ENCODE measurements at regions not wholly inside any gene's neighbourhood (a gene's known extent, or its start where the extent isn't known, plus 50 kb on each side); places are given as distances from the start of the nearest gene placed in this dataset.

DNA sequence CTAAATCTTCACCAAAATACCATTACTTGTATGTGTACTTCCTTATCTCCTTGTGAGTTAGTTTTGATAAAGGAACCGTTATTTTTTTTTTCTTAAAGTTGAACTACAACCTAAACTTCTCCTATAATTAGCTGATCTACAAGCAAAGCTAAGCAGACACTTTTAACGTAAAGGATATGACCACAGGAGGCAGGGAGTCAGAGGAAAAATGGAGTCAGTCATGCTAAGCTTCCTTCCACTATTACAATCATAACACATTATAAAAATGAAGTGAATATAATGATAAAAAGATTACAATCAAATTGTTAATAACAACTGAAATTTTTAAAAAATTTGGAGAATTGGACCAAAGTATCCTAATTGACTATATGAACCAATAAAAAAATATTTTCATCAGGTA lies 892.6 kb downstream of the KCNT2 start:
- TF ChIP-seq GATA2 (IDR thresholded peaks at IDR 0.05; ENCODE audit: low read depth, low read length) = no peak
- no peak for TF ChIP-seq GATA3 (IDR thresholded peaks at IDR 0.05; ENCODE audit: low read depth, low read length)

DNA sequence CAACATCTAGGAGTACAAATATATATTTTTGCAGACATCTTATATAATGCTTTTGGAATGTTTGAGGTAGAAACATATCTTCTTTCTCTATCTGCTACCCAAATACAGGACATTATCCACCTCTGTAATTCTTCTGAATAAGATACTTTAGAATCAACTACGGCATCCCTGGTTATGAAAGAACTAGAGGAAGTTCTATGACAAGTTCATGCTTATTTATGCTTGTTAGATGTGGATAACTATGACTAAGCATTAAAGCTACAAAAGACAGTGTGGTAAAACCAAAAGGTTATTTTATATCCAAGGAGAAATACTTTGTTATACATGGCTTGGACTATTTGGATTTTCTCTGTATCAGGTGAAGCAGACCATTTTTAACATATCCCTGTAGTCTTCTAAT lies 894.0 kb downstream of the KCNT2 start:
- no peak for TF ChIP-seq GATA3 (IDR thresholded peaks at IDR 0.05; ENCODE audit: low read depth, low read length)
- TF ChIP-seq GATA2 (IDR thresholded peaks at IDR 0.05; ENCODE audit: low read depth, low read length) = no peak

DNA sequence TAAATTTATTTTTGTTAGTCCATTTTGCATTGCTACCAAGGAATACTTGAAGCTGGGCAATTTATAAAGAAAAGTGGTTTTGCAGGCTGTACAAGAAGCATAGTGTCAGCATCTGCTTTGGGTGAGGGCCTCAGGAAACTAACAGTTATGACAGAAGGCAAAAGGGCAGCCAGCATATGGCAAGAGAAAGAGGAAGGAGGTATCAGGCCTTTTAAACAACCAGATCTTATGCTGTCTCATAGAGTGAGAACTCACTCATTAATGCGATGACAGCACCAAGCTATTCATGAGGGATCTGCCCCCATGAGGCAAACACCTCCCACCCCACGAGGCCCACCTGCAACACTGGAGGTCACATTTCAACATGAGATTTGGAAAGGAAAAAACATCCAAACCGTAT lies 898.4 kb downstream of the KCNT2 start:
- TF ChIP-seq GATA2 (IDR thresholded peaks at IDR 0.05; ENCODE audit: low read depth, low read length) (no peak), GATA3 (IDR thresholded peaks at IDR 0.05; ENCODE audit: low read depth, low read length) (no peak)

DNA sequence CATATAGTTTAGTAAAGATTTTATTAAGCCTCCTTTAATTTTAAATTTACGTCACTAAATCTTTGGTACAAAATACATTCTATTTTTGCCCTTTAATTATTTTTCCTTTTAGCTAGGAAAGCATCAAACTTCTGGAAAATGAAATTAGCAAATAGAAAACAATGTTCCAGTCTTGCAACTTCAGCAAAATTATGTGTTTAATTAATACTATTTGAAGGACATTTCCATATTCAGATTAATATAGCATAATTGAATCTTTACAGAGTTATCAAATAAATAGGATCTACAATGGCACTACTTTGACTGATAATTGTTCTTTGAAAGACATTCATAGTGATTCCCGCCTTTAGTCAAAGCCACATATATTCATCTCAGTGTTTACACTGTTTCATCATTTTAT lies 904.2 kb downstream of the KCNT2 start:
- TF ChIP-seq GATA2 (IDR thresholded peaks at IDR 0.05; ENCODE audit: low read depth, low read length) (no peak), GATA3 (IDR thresholded peaks at IDR 0.05; ENCODE audit: low read depth, low read length) (no peak)

DNA sequence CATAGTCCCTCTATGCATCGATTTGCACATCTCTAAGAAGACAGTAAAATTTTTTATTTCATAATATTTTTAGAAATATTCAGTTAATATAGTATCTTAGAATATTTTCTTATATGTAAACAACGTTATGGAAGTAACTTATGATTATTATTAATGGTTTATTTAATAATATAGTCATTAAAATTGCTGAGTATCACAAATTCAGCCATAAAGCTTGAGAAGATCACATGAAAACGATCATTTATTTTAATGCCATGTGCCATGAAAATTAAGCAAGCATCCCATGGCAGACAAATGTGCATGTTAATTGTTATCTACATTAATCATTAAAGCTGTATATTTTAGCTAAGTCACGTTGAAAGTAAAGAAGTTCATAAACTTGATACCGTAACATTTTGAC lies 907.1 kb downstream of the KCNT2 start:
- TF ChIP-seq GATA3 (IDR thresholded peaks at IDR 0.05; ENCODE audit: low read depth, low read length) (no peak), GATA2 (IDR thresholded peaks at IDR 0.05; ENCODE audit: low read depth, low read length) (no peak)

DNA sequence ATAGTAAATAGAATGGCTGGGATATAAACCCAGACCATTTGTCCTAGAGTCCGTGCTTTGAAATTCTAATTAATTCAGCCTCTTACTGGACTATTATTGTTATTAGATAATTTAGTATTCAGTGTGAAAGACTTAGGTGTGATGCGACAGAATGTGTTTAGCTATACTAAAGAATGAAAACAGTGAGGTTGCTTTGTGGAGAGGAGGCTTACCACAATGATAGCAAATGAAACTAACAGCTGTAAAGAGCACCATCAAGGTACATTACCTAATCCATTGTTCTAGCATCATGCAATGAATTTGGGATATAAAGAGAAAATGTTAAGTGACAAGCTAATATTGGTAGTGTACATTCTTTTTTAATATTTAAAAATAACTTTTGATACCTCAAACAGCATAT lies 911.1 kb downstream of the KCNT2 start:
- TF ChIP-seq GATA3 (IDR thresholded peaks at IDR 0.05; ENCODE audit: low read depth, low read length) (no peak), GATA2 (IDR thresholded peaks at IDR 0.05; ENCODE audit: low read depth, low read length) (no peak)

DNA sequence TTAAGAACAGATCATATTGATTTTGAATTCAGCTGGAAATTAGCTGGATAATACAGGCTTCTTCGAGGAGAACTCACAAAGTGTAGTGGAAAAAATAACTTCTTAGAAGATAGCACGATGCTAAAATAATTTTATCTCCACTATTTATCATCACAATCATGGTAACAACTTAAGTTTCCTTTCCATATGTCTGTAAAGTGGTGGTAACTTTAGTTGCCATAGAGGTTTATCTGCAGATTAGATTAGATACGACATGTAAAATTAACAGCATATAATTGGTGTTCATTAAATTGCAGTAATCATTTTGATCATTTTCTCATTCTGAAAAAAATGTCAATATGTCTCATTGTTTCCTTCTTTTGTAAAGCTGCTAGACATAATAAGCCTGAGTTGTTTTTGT lies 921.5 kb downstream of the KCNT2 start:
- TF ChIP-seq GATA2 (IDR thresholded peaks at IDR 0.05; ENCODE audit: low read depth, low read length) = no peak
- TF ChIP-seq GATA3 (IDR thresholded peaks at IDR 0.05; ENCODE audit: low read depth, low read length) = peak; percentile 63

DNA sequence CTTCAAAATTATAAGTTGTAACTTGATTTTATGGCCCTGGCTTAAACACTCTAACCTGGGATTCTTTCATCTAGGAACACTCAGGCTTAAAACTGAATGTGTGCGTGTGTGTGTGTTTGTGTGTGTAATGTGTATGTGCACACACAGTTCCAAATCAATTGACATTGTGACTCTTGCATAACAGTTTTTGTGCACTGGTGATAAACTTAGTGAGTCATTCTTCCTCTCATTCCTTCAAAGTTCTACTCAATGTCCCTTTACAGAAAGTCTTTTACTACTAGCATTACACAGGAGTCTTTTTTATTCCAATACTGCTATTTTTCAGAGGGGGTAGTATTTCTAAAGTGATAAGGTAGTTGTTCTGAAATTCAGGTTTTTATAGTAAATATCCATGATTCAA lies 943.6 kb downstream of the KCNT2 start:
- TF ChIP-seq GATA3 (IDR thresholded peaks at IDR 0.05; ENCODE audit: low read depth, low read length) (no peak), GATA2 (IDR thresholded peaks at IDR 0.05; ENCODE audit: low read depth, low read length) (no peak)

DNA sequence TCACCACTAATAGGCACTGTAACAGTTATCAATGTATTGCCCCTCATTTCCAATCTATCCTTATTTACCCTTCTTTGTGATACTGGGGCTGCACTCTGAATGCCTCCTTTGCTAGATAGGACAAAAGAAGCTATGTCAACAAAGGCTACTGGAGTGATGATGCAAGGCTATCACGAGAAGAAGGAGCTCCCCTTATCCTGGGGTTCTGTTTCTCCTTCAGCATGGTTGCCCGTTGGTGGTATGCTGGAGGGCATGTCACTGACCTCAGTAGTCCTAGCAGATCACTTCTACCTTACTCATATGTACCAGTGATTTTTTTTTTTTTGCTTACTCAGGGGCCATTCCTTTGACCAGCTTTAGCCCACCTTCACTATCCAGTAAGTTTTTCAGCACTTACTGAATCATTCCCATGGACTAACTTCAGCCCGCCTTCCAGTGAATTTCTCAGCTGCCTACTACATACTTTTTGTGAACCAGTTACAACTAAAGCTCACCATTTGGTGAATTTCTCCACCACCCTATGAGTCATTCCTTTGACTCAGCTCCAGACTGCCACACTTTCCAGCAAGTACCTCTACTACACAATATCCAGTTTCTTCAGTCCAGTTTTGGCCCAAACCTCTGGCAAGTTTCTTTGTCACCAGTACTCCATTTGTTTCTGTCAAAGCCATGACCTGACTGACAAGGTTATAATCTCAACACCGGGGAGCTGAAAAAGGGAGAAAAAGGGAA lies 944.5 kb downstream of the KCNT2 start:
- TF ChIP-seq GATA2 (IDR thresholded peaks at IDR 0.05; ENCODE audit: low read depth, low read length) = no peak
- TF ChIP-seq GATA3 (IDR thresholded peaks at IDR 0.05; ENCODE audit: low read depth, low read length) = no peak

DNA sequence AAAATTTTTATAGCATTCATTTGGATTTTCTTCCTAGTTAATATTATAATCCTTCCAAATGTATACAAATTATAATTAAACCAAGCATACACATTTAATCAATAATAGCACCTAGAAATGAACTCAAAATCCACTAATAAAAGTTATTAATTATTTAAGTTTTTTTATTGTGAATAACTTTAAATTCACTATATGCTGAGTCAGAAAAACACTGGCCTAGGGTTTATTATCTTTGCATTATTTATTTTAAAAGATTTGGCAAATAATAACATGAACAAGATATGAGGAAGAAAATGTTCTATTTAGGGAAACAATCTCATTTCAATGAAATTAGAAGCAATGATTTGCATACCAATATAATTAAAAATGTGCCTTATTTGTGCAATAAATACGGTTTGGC lies 951.5 kb downstream of the KCNT2 start:
- TF ChIP-seq GATA3 (IDR thresholded peaks at IDR 0.05; ENCODE audit: low read depth, low read length) (no peak), GATA2 (IDR thresholded peaks at IDR 0.05; ENCODE audit: low read depth, low read length) (no peak)

DNA sequence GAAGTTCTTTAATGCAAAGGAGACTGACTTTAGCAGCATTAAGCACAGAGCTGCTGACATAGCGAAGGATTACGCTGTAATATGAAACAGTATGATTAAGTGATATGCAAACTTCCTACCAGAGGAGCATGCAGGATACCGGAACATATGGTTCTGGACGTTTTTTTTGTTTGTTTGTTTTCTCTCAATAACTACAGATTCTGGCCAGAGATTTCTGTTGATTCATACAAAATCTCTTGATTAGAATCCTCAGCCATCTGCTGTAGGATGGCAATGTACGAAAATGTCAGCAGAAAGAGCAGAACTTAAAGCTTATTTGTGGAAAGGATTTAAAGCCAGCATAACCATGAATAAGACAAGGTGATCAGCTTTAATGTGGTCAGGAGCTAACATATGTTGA lies 970.7 kb downstream of the KCNT2 start:
- TF ChIP-seq GATA3 (IDR thresholded peaks at IDR 0.05; ENCODE audit: low read depth, low read length) (no peak), GATA2 (IDR thresholded peaks at IDR 0.05; ENCODE audit: low read depth, low read length) (peak; percentile 44; the same call in 1 of the 2 replicates)

DNA sequence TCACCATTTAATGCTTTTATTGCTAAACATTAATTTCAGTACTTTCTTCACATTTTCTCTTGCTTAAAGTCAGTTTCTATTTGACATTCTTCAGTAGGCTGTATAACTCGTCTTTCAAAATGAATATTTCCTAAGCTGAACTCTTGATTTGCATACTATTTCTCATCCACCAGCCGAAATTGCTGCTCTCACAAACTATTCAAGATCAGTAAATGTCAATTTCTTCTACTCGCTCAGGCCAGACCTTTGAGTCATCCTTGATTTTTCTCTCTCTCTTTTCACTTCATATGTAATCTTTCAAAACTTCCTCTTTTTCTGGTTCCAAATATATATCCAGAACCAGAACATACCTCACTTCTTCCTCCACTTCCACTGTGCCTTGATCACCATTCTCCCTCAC lies 990.0 kb downstream of the KCNT2 start:
- TF ChIP-seq GATA3 (IDR thresholded peaks at IDR 0.05; ENCODE audit: low read depth, low read length) (no peak), GATA2 (IDR thresholded peaks at IDR 0.05; ENCODE audit: low read depth, low read length) (no peak)

DNA sequence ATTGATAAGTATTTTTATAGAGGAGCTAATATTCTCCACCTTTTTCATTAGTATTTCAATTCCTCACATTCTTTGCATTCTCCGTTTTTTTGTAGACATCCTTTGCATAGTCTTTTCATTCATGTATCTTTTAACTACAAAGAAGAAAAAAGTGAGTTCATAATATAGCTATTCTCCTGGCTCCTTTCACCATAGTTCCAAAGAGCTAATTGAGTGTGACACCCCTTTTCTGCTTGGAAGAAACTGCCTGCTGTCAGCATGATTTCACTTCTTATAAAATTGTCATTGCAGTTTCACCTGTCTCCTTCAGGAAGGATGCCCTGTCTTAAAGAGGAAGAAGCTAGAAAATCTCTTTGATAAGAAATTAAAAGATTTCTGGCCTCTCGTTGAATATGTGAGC lies 991.1 kb downstream of the KCNT2 start:
- no peak for TF ChIP-seq GATA2 (IDR thresholded peaks at IDR 0.05; ENCODE audit: low read depth, low read length)
- no peak for TF ChIP-seq GATA3 (IDR thresholded peaks at IDR 0.05; ENCODE audit: low read depth, low read length)

DNA sequence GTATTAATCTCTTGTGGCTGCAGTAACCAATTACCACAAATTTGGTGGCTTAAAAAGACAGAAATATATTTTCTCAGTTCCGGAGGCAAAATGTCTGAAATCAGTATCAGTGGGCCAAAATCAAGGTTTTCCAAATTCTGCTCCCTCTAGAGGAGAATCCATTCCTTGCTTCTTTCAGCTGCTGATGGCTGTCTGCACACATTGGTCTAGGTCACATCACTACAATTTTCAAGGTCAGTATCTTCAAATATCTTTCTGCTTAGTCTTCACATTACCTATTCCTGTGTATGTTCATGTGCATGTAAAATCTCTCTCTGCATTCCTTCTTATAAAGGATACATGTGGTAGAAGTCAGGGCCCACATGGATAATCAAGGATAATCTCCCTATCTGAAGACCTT lies 999.4 kb downstream of the KCNT2 start:
- no peak for TF ChIP-seq GATA2 (IDR thresholded peaks at IDR 0.05; ENCODE audit: low read depth, low read length)
- no peak for TF ChIP-seq GATA3 (IDR thresholded peaks at IDR 0.05; ENCODE audit: low read depth, low read length)

DNA sequence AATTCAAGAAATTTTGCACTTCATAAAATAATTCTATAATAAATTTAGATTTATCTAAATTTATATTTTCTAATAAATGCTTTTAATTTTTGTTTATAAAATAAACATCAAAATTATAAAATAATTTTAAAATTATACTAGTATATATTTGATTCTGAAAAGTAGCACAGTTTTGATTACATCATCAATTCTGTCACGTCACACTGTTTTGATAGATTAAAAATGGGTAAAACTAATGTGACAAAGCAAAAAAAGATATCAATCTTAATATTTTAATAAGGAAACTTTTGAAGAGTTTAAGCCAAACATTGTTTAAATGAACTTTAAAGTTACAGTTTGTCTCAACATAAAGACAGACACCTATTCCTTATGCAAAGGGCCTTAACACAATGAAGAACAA lies 1001.8 kb downstream of the KCNT2 start:
- TF ChIP-seq GATA3 (IDR thresholded peaks at IDR 0.05; ENCODE audit: low read depth, low read length) = no peak
- no peak for TF ChIP-seq GATA2 (IDR thresholded peaks at IDR 0.05; ENCODE audit: low read depth, low read length)

DNA sequence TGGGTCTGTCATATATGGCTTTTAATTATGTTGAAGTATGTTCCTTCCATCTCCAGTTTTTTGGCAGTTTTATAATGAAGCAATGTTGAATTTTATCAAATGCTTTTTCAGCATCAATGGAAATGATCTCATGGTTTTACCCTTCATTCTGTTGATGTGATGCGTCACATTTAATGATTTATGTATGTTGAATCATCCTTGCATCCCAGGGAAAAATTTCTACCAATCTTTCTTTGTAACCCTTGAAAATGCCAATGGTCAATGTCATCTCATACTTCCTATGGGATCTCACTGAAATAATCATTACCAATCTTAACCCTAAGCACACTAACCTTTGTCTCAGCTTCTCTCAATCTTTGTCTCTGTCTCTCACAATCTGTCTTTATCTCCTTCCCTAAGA lies 1004.0 kb downstream of the KCNT2 start:
- no peak for TF ChIP-seq GATA3 (IDR thresholded peaks at IDR 0.05; ENCODE audit: low read depth, low read length)
- no peak for TF ChIP-seq GATA2 (IDR thresholded peaks at IDR 0.05; ENCODE audit: low read depth, low read length)
